Left kidney (tissue), 1 donor: ENCODE measurements at regions not wholly inside any gene's neighbourhood (a gene's known extent, or its start where the extent isn't known, plus 50 kb on each side); places are given as distances from the start of the nearest gene placed in this dataset.
A peak's percentile ranks its signal among the peaks of the same experiment; 100 is the strongest.

Source experiments
- DNase-seq: peaks from one replicate; pipeline ENCODE4 v3.0.0-alpha.2; 2013

DNA sequence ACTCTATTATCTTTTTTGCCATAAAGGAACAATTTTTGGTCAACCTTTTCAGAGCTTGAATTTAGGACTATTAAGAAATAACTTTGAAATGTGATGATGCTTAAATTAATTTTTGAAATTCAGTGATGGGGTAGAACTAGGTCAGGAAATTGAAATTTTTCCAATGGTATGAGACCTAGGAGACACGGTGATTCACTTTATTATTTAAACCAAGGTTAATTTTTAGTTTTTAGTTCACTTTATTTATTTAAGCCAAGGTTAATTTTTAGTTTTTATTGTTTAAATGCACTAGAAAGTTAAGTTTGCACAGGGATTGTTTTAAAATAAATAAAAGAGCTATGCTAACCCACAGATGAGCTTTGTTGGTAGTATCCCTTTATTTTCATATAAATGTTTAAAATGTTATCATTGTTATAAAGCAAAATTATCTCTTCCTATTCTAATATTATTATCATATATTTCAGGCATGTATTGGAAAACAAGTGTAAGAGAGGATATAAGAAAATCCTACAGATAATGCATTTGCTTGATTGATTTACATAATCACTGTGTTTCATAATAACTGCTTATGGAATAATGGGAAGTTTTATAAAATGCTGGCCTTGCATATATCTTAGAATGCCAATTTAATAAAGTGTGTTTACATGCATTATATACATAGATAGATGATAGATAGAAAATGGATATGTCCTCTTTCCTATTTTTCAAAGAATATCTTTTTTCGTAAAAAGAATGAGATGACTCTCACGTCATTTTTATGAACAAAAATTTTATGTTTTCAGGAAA is 163.6 kb downstream of the HGF start:
- DNase-seq: no peak

DNA sequence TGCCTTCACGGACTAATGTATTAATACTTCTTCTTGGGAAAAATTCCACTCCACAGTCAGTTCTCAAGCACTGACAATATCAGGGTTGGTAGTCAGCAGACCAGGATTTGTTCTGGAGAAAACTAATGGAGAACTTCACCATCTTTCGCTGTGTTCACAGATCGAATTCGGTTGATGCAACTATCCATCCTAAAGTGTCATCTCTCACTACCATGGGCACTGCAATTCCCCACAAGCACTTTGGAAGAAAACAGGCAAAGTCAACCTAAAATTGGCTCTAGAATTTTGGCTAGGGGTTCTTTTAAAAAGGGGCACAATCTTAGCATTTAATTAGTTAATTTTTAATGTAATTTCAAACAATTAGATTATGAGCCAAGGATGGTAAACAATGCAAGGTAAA is 164.4 kb downstream of the HGF start:
- no peak for DNase-seq

DNA sequence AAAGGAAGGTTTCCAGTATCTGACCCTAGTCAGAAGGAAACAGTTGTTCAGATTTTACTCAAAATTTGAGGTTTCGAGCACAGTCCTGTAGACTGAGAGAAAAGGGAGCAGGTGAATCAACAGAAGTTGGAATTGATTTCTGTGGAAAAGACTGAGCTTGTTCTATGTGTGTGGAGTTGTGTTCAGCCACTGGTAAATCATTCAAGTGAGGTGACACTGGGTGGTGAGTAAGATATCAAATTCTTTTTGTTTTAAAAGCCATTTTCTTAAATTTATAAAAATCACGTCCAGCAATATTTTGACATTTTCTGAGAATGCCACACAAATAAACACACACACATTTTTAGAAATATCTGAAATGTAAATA is 165.1 kb downstream of the HGF start:
- no peak for DNase-seq

DNA sequence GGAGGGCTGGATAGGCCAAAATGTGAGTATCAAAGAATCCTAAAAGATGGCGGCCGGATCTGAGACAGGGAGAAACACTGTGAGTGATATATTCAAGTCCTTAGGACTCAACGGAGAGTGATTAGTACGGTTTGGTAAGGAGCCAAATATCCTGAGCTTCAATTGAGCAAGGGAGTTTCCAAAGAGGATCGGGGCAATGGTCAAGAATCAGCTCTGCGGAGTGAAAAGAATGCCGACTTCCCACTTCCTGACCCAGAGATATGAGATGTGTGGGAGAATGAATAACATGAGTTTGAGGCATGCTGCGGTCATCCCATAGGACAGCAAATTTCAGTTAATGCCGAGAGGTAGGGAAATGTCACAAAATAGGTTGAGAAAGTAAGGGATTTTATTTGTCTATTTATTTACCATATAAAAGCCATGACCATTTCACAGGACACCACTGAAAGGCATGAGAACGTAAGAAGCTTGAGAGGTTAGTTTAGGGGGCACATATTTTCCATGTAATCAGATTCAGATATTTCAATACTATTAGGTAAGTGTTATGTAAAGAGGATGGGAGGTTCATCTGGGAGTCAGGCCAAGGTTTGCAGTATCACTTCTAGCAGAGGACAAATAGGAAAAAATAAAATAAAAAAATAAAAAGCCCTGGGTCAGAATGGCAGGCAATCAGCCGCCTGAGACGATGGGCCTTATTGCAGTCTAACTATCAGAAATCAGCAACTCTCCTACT is 165.6 kb downstream of the HGF start:
- DNase-seq: no peak

DNA sequence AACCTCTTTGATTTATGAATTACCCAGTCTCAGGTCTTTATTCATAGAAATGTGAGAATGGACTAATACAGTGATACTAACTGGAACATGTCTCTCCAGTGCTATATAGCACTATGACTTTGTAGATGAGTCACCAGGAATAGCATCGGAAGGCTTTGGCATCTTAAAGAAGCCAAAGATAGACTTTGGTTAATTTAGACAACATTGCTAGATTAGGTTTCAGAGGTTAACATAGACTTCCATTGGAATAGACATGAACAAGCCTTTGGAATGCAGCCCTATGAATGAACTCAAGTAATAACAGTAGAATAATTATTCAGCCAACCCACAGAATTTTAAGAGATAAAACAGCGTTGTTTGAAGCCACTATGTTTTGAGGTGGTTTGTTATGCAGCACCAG is 169.2 kb downstream of the HGF start:
- DNase-seq: no peak

DNA sequence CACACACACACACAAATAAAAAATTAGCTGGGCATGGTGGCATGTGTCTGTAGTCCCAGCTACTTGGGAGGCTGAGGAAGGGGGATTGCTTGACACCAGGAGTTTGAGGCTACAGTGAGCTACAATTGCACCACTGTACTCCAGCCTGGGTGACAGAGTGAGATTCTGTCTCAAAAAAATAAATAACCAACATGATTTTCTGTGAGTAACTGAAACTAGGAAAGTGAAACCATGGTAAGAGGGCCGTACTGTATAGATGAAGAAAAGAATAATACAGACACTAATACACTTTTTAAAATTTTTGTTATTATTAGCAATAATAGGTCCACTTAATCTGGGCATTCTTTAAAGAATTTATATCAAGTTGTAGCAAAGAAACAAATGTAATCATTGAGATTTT is 170.9 kb downstream of the HGF start:
- no peak for DNase-seq

DNA sequence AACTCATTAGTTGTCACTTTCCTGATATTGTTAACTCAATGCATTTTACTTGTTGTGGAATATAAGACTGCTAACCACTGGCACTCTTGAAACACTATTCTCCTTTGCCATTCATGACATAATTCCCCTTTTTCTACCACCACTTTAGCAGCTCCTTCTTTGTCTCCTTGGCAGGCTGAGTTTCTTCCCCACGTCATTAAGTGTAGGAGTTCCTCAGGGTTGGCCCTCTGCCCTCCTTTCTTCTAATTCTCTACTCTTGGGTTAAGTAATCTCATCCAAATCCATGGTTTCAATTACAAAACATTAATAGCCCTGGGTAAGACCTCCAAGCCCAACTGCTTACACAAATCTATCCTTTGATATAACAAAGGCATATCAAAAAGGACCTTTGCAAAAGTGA is 175.1 kb downstream of the HGF start:
- no peak for DNase-seq

DNA sequence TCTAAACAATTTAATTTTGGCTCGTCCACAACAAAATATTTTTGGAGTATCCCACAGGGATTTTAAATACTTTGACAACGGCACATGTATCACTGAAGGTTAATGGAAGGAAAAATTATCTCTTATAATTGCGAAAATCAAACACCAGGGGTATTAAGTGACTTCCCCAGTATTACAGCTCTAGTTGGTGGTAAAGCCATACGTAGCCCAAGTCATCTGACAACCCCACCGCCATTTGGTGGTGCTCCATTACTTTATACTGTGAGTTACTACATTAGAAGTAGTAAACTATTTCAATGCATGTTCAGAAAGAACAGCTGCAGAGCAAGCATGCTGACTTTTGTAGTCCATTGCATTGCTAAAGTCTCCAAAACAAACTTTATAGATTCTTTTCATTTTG is 179.7 kb downstream of the HGF start:
- peak; percentile 2 for DNase-seq

DNA sequence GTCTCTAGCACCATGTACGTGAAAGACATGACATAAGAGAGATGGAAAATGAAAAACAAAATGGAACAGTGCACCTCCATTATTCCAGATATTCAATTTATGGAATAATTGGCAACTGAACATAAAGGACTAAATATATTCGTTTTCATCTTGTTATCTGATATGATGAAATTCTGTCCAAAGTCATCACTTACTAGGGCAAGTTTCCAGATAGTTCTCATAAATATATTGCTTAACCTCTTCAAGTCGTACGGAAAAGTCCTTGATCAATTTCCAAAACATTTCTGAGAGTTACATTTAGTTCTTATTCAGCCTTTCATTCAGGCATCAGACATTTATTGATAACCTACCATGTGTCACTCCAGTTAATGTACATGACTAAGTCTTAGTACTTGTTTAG is 185.2 kb downstream of the HGF start:
- no peak for DNase-seq

DNA sequence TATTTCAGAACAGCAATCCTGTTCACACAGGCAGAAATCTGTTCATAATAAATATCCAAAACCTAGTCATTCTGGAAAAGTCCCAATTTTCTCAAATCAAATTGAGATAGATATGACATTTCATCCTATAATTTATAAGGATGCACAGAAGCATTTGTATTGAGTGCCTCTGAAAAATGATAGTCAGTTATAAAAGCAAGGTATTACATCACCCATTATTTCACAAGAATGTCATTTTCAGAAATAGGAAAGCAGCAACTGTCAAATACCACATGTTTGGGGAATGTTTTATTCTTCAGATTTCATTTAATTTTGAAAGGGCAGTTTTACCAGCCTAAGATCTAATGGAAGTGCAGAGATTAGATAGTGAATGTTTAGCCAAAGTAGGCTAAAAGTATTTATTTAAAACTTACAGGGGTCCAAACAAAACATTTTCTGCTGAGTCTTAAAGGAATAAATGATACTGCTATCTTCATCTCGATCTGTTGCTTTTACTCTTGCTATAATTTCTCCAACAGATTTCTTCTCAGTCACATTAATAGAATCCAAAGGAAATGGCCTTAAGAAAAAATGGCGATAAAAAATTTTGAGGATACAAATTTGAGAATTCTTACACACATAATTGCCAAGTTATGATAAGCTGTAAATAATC is 185.8 kb downstream of the HGF start:
- no peak for DNase-seq

DNA sequence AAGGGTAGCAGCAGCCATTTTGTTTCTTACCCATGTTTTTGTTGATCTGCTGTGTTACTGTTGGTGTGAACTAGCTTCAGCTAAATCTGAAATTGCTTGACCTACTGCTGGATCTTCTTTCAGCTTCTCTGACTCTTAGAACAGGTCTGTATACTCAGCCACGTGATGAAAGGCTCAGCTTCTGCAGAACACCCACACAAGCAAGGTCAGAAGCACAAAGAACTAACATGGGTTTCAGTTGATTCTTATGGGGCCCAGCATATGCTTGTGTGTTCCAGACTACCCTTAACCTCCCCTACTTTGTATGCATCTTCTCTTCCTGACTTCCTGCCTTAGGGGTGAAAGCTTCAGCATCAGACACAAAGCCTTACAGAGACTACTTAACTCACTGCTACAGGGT is 186.8 kb downstream of the HGF start:
- DNase-seq: no peak

DNA sequence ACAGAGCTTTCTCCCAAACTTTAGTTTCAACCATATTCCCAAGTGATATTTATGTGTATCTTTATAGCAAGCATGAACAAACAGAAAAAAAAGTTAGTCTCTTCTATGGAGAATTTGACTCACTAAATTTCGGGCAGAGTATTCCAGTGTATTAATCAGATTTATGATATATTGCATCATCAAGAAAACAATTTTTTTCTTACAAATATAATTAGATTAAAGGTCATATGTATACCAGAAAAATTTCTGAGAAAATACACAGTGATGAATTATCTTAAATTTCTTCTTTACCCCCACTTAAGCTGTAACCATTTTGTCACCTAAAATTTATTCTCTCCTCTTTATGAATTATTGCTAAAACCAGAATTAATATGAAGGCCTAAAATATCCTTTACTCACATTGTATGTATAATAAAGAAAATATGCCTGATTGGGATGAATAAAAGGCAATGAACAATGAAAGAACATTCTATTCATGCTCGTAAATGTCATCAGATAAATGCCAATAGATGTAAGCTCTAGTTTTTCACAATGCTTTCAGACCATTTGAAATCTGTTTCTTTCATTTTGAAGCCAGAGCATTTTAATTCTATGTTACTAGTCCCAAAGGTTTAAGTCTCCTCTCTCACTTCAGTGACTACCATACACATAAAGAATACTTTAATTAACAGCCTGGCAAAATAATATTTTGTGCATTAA is 192.1 kb downstream of the HGF start:
- no peak for DNase-seq

DNA sequence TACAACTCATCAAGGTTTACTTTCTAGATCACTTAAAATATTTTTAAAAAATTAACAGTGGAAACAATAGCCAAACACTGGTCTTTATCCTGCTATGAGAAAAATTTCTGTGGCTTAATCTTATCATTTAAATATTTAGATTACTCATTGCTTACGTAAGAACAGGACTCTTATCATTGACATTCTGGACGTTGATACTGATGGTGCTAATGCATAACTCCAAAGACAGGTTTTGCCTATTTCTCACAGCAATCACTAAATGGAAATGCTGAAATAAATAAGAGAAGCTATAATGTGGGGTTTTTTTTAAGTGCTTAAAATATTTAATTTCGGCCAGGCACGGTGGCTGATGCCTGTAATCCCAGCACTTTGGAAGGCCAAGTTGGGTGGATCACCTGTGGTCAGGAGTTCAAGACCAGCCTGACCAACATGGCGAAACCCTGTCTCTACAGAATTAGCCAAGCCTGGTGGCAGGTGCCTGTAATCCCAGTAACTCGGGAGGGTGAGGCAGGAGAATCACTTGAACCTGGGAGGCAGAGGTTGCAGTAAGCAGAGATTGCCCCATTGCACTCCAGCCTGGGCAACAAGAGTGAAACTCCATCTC is 195.0 kb downstream of the HGF start:
- DNase-seq: no peak

DNA sequence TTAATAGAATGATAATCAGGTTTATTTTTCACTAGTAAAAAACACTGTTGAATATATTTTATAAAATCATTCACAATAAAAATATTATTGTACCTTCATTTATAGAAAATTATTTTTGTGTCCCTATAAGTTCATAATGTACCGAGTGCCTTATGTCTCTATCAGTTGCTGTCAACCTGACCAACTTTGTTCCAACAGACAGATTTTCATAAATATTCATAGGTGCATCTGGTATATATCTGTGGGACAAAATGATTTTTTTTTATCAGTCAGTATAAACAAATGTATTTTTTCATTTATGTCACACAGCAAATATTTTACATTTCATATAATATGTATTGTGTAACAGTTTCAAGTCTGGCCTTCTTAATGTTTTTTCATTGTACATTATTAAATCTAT is 195.9 kb downstream of the HGF start:
- DNase-seq: no peak

DNA sequence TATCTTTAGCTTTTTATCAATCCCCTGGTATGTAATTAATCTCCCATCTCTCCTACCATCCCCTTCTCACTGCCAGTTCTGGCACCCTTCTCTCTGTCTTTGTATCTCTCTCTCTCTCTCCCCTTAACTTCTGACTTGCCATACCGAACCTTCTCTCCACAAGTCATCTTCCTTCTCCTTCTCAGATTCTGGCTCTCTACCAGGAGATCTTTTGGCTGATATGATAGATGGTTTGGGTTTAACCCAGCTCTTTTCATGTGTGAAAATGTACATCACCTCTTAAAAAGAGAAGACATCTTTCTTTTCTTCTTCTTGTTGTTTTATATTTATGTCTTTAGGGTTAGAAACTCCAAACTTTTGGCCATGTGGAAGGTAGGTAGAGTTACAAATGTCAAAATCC is 196.7 kb downstream of the HGF start:
- no peak for DNase-seq

DNA sequence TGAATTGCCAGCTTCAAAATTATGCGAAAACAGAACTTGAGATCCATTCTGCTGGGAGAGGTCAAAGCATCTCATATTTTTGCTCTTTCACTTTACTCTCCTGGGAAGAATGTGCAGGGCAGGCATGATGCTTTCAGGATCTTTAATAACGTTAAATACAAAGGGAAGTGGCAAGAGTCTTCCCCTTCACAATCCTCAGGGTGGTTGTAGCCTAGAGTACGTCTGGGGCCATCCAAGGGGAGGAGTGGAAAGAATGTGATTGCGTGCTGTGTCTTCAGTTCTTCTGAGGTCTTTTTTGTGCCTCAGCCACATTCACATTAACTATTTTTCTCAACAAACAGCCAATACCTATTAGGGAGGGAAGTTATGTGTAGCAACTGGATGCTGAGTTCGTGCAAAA is 207.3 kb downstream of the HGF start:
- no peak for DNase-seq

DNA sequence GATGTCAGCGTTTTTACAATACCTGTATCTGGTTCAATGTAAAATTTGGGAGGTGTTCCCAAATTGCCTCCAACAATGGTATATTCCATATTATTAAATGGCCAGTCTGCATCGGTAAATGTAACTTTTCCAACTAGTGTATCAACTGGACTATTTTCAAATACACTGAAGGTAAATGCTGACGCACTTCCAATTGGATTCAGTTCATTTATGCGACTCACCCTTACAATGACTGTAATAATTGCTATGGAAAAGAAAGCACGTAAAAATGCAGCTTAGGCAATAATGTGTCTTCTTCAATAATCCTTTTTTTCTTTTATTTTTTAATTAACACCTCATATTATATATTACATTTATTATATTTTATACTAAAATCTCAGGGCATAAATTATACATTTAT is 209.1 kb downstream of the HGF start:
- no peak for DNase-seq

DNA sequence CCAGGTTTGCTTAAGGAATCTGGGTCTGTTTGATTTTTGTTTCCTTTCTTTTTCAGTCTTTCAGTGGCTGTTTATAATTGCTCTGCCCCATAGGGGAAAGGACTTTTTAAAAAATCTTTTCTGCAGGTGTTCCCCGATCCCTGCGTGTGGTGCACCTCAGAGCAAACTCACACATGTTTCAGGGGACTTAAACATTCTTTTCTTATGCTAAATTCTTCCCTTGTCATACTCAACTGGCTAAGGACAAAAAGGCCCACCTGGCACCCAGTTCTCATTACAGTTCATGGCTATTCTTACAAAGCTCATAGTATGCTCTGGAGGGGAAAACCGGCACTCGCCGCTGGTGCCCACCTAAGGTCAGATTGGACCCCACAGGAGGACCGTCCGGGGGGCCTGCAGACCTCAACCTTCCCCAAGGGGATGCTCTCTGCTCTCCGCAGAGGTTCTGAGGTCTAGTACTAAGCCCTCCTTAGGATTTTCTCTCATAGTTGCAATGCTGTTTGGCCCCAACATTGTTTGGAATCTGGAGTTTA is 220.3 kb downstream of the HGF start:
- no peak for DNase-seq

DNA sequence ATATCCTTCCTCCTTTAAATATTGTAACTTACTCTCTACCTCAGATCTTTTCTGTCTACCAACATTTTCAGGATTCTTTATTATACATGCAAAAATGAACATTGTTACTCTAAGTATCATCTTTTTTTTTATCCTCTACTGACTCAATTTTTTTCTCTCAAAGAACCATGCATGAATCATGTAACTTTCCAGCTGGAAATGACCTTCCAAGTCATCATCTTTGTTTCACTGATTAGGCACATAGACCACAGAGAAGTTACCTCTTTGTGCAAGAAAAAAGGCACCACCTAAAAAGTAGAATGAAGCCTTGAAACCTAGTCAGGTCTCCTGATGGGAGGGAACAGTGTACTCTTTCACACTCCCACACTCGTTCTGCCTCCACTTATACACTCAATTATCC is 234.9 kb downstream of the HGF start:
- DNase-seq: no peak

DNA sequence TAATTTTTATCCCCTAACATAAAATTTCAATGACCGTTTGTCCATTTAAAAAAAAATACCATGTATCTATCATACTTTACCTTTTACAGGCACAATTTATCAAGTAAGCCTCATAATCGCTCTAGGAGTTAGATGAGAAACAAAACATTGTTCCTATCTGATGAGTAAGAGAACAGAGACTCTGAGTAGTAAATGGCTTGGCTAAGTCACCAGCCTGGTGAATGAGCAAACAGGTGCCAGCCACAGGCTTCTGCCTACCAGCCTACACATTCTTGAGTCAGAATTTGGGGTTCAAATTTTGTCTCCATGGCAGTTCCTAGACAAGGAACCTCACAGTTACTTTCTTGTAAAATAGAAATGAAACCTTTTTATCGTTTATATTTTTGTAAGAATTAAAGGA is 235.4 kb downstream of the HGF start:
- DNase-seq: no peak

DNA sequence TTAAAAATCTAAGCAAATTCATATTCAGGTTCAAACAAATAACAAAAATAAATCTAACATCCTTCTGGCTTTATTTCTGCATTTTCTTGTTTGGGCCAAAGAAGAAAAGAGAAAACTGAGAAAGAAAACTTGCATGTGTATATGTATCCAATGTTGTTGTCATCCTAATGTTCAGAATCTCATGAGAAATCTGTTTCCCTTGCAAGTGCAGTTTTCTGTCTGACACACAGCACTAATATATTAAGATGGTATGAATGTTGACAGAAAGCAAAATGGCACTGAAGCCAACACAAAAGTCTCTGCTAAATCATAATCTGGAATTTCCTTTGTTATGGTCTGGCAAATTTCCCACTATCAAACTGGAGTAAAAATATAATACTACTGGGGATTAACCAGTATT is 235.9 kb downstream of the HGF start:
- DNase-seq: no peak

DNA sequence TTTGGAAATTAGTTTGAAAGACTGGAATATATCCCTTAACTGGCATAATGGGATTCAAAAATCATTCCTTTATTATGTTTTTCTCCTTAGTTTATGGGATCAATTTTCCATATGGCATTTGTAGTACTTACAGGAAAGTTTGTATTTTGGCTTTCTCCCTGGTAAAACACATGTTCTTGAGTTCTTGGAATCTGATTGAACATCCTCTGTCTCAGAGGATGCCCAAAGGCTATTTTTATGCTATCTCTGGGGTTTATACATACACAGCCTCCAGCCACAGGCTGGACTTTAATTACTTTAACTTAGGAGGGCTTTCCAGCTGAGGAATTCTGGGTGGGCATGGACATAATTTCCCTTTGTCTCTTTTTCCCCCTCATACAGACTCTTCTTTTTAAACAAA is 236.4 kb downstream of the HGF start:
- no peak for DNase-seq
